ENCODE measurements at regions not wholly inside any gene's neighbourhood (a gene's known extent, or its start where the extent isn't known, plus 50 kb on each side); places are given as distances from the start of the nearest gene placed in this dataset.

- peaks cover 0 to 15% (median 7%) of the 10 kb centered on the region in 4 donors for H3K4me1 ChIP-seq
- no peak for TF ChIP-seq CTCF (IDR thresholded peaks at IDR 0.05)
- no peaks in the 10 kb centered on the region for H3K9me3 ChIP-seq
- DNase-seq, result peak; percentile 92 to 96
- intact Hi-C loops (cut with DNase I; ENCODE audit: low total_unique reads), result no loop called here
- peak overlapping the region; percentile 41 for H3K27ac ChIP-seq
- H3K4me3 ChIP-seq, result no peak overlapping the region
- H3K27me3 ChIP-seq, result no peaks in the 10 kb centered on the region
- no peaks in the 10 kb centered on the region for H3K36me3 ChIP-seq
Observed at GRCh38 chr6:113654396-113654795, 202.7 kb upstream of the MARCKS start.

GRCh38 chr6:113655761-113656160 lies 201.4 kb upstream of the MARCKS start:
- H3K27ac ChIP-seq, result no peak overlapping the region
- H3K36me3 ChIP-seq, result no peaks in the 10 kb centered on the region
- no peak overlapping the region for H3K4me3 ChIP-seq
- no peak for TF ChIP-seq CTCF (IDR thresholded peaks at IDR 0.05)
- H3K27me3 ChIP-seq, result no peaks in the 10 kb centered on the region
- H3K4me1 ChIP-seq, result peaks cover 0 to 15% (median 7%) of the 10 kb centered on the region in 4 donors
- H3K9me3 ChIP-seq, result no peaks in the 10 kb centered on the region
- no peak for DNase-seq
- intact Hi-C loops (cut with DNase I; ENCODE audit: low total_unique reads), result no loop called here

GRCh38 chr6:113659762-113660404 lies 197.3 kb upstream of the MARCKS start:
- H3K4me3 ChIP-seq, result no peak overlapping the region
- H3K4me1 ChIP-seq, result peaks cover 0 to 2% (median 0%) of the 10 kb centered on the region in 4 donors
- H3K27ac ChIP-seq, result no peak overlapping the region
- no peaks in the 10 kb centered on the region for H3K27me3 ChIP-seq
- no peaks in the 10 kb centered on the region for H3K9me3 ChIP-seq
- TF ChIP-seq CTCF (IDR thresholded peaks at IDR 0.05), result no peak
- DNase-seq, result no peak
- intact Hi-C loops (cut with DNase I; ENCODE audit: low total_unique reads), result no loop called here
- no peaks in the 10 kb centered on the region for H3K36me3 ChIP-seq

- intact Hi-C loops (cut with DNase I; ENCODE audit: low total_unique reads), result no loop called here
- Histone ChIP-seq H3K27ac (no peak overlapping the region), H3K36me3 (no peaks in the 10 kb centered on the region), H3K4me1 (no peaks in the 10 kb centered on the region), H3K9me3 (no peaks in the 10 kb centered on the region), H3K27me3 (no peaks in the 10 kb centered on the region), H3K4me3 (no peak overlapping the region)
- DNase-seq, result no peak
- no peak for TF ChIP-seq CTCF (IDR thresholded peaks at IDR 0.05)
Observed at GRCh38 chr6:113660819-113661218, 196.3 kb upstream of the MARCKS start.

GRCh38 chr6:113662093-113662665 lies 195.0 kb upstream of the MARCKS start:
- Histone ChIP-seq H3K4me1 (no peaks in the 10 kb centered on the region), H3K36me3 (no peaks in the 10 kb centered on the region), H3K27ac (no peak overlapping the region), H3K27me3 (no peaks in the 10 kb centered on the region), H3K4me3 (no peak overlapping the region), H3K9me3 (no peaks in the 10 kb centered on the region)
- TF ChIP-seq CTCF (IDR thresholded peaks at IDR 0.05), result no peak
- DNase-seq, result no peak
- intact Hi-C loops (cut with DNase I; ENCODE audit: low total_unique reads), result no loop called here

Measured in tibial artery (tissue), 4 donors.